HL-60 (cell line): ENCODE measurements at regions not wholly inside any gene's neighbourhood (a gene's known extent, or its start where the extent isn't known, plus 50 kb on each side); places are given as distances from the start of the nearest gene placed in this dataset.

Experiments
- DNase-seq, 2 experiments: peaks; one replicate each; pipeline ENCODE4 v3.0.0-alpha.2; 2010 to 2020; ENCODE audit warnings: low read depth in 1 of 2, low spot score in 1 of 2
- H3K27ac ChIP-seq: fragments of 250-450 bp; sonication (Bioruptor Pico); replicated peaks from 2 replicates; pipeline ENCODE4 v1.5.1; 2020; ENCODE audit warnings: mild to moderate bottlenecking, moderate library complexity
- H3K27me3 ChIP-seq: fragments of 250-450 bp; sonication (Bioruptor Pico); 2 replicates; pipeline ENCODE4 v1.5.1; 2021; ENCODE audit warnings: mild to moderate bottlenecking, moderate library complexity; ENCODE audit not compliant: insufficient read depth, poor library complexity, severe bottlenecking
- H3K4me3 ChIP-seq: replicated peaks from 2 replicates; pipeline ENCODE4 v1.5.1; 2011; ENCODE audit warnings: mild to moderate bottlenecking, control low read depth, low read length; ENCODE audit not compliant: insufficient read depth
- CTCF ChIP-seq: IDR thresholded peaks from one replicate; pipeline ENCODE4 v1.5.1; 2011; ENCODE audit warnings: low read length, control low read depth, inconsistent platforms; ENCODE audit not compliant: insufficient read depth
- GABPA ChIP-seq: IDR thresholded peaks from 2 replicates; pipeline ENCODE4 v1.6.1; 2012; ENCODE audit warnings: low read depth
- POLR2AphosphoS5 ChIP-seq: IDR thresholded peaks from 2 replicates; pipeline ENCODE4 v1.6.1; 2012; ENCODE audit warnings: low read depth
- REST ChIP-seq: IDR thresholded peaks from 2 replicates; pipeline ENCODE4 v1.6.1; 2012; ENCODE audit warnings: low read depth; ENCODE audit not compliant: insufficient replicate concordance
- SPI1 ChIP-seq: IDR thresholded peaks from 2 replicates; pipeline ENCODE4 v1.6.1; 2012; ENCODE audit warnings: low read depth, mild to moderate bottlenecking, borderline replicate concordance

- no peak for TF ChIP-seq SPI1
- no peak for TF ChIP-seq CTCF
- Histone ChIP-seq H3K27me3 (no peaks in the 10 kb centered on the region), H3K27ac (no peak overlapping the region), H3K4me3 (no peak overlapping the region)
- DNase-seq: no peak
These were observed 92.0 kb upstream of the NEUROD1 start for GRCh38 chr2:181772334-181772733.

GRCh38 chr2:181772777-181773176 is 92.5 kb upstream of the NEUROD1 start:
- no peak overlapping the region for H3K27ac ChIP-seq
- no peak for DNase-seq

GRCh38 chr2:181774685-181775084 is 94.4 kb upstream of the NEUROD1 start:
- Histone ChIP-seq H3K27me3 (no peaks in the 10 kb centered on the region), H3K4me3 (no peak overlapping the region), H3K27ac (no peak overlapping the region)
- DNase-seq: no peak
- TF ChIP-seq POLR2AphosphoS5 (no peak), GABPA (no peak), SPI1 (no peak), REST (no peak), CTCF (no peak)

More at GRCh38 chr2:181772777-181773176, 92.5 kb upstream of the NEUROD1 start:
- TF ChIP-seq POLR2AphosphoS5 (no peak), CTCF (no peak), REST (no peak), GABPA (no peak), SPI1 (no peak)
- Histone ChIP-seq H3K4me3 (no peak overlapping the region), H3K27me3 (no peaks in the 10 kb centered on the region)

GRCh38 chr2:181776336-181776735 is 96.0 kb upstream of the NEUROD1 start:
- H3K4me3 ChIP-seq: no peak overlapping the region
- no peak for TF ChIP-seq SPI1
- no peak for TF ChIP-seq CTCF
- TF ChIP-seq REST: no peak
- TF ChIP-seq POLR2AphosphoS5: no peak
- TF ChIP-seq GABPA: no peak
- H3K27ac ChIP-seq: no peak overlapping the region
- no peak for DNase-seq
- no peaks in the 10 kb centered on the region for H3K27me3 ChIP-seq
